Activated T-cell treated with anti-CD3 and anti-CD28 coated beads for 1 hour (primary cell): ENCODE measurements at regions not wholly inside any gene's neighbourhood (a gene's known extent, or its start where the extent isn't known, plus 50 kb on each side); places are given as distances from the start of the nearest gene placed in this dataset.
"Not testable (repeated sequence)": the region's sequence is repeated elsewhere in the genome, so short reads cannot be mapped to it uniquely, and the experiment has no call there.

Source experiments
- DNase-seq: peaks from one replicate; pipeline ENCODE4 v3.0.0-alpha.2; 2020; ENCODE audit warnings: low read depth

DNA sequence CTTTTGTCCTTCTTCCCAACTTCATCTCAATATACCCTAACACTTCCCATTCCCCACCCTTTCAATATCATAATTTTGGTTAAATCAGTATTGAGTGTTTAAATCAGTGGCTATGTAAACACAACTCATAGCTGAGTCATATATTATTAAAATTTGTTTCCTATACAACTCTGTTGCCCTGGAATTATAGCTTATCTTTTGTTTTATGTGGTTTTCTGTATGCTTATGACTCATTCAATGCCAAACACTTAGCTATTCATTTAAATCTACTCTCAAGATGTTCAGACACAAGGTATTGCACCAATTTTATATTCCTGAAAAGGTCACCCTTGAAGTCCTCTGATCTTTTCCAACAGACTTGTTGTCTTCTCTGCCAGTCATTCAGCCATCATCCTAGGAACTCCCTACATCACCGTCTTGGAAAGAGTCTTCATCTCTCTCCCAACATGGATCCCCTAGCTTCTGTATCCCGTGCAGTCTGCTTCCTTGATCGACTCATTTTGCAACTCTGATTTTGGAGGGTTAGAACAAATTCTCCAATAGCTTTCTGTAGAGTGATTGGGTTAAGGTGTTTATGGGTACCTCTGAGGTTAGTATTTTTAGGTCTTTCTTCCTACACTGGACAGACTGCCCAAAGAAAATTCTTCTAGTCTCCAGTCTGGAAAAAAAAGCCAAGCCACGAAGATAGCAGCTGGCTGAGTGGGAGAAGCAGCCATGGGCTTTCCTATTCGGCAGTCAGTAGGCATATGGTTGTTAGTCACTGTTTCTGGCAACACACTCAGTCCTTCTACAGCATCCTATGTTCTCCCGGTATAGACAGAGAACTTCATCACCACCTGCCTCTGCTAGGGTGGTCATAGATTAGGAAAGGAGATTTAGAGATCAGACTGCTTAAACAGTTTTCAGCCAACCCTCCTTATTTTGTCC lies 102.1 kb downstream of the CRPPA start:
- no peak for DNase-seq

DNA sequence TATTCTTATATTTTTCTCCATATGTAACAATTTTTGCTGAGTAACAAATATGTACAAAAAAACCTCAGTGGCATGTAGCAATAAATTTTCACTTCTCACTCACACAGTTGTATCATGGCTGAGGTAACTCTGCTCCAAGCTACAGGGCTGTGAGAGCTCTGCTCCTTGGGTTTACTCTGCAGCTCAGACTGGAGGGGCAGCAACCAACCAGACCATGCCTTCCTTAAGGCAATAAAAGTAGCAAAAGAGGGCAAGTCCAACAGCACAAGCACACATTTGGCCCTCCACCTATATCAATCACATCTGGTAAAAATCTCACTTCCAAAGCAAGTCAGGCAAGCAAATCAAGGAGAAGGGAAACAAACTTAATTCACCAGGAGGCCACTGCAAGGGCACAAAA lies 102.9 kb downstream of the CRPPA start:
- no peak for DNase-seq

DNA sequence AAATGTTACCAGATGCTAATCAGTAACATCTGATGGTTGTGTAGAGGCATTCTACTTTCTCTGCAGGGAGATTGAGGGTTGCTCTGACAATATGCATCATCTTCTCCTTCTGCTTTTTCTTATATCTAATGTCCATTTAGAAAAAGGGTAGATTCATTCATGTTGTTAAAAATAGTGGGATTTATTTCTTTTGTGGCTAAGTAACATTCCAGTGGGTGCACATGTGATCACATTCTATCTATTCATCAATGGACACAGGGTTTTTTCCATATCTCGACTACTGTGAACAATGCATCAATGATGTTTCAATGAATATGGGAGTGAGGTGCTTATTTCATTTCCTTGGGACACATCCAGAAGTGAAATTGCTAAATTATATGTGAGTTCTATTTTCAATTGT lies 103.9 kb downstream of the CRPPA start:
- DNase-seq, result no peak

DNA sequence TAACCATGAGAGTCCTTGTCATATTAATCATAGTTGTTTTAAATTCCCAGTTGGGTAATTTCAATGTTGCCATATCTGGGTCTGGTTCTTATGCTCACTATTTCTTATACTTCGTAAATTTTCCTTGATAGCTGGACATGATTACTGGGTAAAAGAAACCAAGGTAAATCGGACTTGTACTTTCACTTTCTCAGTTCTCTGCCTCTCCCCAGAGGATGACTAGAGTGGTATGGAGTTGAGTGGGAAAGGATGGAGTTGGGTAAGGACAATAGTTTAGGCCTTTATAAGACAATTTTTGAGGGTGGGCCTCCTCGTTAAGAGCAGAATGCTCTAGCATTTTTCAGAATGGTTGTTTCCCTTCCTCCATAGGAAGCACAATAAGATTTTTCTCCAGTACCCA lies 106.1 kb downstream of the CRPPA start:
- DNase-seq, result no peak

DNA sequence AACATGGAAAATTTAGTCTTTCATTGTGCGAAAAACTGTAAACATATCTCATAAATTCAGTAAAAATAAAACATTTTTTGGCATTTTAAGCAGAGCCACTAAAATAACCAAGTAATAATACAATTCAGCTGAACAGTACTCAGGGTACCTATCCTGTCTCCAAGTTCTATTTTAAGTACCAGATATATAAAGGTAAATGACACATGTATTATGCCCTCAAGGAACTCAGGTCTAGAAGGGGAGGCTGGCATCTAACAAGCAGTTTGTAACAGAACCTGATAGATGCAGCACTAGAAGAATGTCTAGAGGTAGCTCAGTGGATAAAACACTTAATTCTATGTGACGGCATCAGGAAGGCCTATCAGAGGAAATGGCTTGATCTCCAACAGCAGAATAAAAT lies 112.2 kb downstream of the CRPPA start:
- no peak for DNase-seq

DNA sequence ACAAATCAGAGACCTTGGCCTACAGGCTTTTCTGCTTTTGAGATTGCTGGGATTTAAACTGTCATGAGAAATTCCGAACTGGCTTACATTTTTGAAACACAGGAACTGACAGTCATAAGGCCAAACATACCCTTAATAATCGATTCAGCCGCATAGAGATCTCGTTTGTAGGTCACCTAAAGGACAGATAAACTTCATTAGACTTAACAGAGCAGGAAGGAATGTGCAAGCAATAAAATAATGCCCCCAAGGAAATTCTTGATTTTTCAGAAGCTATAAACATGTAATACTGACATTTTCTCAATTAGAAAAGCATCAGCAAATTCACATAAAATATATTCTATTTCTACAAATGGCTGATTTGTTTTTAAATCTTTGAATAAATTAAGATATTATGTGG lies 120.0 kb downstream of the CRPPA start:
- DNase-seq, result no peak

DNA sequence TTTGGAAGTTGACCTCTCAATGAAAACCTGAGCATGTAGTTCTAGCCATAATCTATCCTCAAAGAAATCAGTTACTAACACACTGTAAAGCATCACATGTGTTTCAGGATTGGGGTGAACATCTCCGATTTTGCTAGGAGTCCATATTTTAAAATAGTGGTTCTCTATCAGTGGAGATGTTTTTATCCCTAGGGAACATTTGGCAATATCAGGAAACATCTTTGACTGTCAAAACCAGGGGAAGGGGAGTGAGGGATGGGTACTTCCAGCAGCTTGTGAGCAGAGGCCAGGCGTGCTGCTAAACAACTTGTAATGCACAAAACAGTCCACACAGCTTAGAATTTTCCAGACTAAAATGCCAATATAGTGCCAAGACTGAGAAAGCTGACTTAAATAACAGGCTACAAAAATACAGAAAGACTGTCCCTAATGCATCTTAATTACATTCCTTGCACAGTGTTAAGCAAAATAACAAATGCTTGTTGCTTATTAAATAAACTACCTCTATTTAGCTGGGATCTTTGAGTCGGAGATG lies 120.9 kb downstream of the CRPPA start:
- DNase-seq, result no peak

DNA sequence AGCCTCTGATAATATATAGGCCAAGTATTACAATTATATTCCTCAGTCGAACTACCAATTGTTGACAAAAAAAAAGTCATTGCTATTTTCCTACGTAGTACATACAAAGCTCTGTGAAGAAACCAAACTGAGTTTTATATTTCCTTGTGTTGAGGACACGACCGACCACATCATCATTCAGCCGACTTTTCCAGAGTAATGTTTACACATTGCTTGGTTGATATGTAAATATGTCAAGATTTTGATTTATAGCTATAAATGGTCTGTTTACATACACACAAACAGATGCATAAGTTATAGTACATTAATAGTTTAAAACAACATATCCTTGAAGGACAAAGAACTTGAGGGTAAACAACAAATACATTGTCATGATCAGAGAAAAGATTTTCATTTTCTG lies 121.5 kb downstream of the CRPPA start:
- no peak for DNase-seq

DNA sequence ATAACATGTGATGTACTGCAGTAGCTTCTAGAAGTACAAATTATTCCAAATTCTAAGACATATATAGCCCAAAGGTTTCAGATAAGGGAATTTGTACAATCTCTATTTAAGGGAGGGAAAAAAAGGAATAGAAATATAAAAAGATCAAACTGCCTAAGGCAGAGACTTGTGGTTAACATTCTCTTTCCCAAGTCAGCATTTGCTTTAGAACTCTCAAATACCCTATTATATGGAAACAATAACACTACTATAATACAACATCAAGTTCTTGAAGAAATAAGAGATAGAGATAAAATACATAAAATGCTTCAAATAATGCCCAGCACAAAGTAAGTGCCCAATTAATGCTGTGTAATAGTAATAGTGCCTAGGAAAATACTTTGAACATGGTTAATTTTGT lies 123.1 kb downstream of the CRPPA start:
- DNase-seq, result no peak

DNA sequence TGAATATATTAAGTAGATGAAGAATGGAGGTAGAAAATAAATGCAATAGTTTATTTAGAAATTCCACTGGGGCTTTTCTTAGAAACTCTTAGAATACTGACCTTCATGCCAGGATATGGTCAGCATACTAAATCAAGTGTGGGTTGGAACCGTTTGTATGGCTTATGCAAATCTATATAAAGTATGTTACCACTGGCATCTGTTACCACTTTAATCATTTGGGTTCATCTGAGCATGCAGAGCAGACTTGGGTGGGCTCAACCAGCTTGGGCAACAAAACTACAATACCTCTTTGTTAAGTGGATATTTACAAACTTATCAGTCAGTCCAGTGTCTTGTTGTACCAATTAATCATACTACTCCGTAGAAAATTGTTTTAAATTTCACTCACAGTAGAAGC lies 125.8 kb downstream of the CRPPA start:
- DNase-seq, result no peak

DNA sequence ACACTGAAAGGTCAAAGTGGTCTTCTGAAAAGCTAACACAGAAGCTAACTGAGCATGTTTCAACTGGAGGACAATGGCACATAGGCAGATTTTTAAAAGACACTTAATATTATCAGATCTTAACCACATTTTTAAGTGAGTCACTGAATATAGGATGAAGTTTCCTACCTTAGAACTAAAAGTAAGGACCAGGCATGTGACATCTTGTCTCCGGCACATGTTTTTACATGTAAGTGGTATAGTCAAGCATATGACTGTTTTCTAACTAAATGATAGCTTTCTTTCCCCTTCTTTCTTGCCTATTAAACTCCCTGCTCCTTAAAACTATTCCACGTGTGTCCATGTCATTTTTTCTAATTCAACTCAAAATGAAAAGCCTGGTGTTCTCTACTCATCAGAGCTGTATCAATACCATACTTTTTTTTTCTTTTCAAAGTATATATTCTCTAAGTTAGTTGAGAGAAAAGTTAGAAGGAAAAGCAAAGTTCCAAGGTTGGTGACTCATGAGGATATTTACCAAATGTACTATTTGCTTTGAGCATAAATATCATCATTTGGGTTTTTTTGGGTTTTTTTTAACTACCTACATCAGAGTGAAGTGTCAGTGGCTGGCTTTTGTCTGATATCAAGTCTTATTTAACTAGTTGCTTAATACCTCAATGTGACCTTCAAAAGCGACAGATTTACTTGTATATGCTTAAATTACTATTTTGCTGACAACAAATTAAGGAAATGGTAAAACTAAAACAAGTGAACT lies 127.5 kb downstream of the CRPPA start:
- DNase-seq, result no peak

DNA sequence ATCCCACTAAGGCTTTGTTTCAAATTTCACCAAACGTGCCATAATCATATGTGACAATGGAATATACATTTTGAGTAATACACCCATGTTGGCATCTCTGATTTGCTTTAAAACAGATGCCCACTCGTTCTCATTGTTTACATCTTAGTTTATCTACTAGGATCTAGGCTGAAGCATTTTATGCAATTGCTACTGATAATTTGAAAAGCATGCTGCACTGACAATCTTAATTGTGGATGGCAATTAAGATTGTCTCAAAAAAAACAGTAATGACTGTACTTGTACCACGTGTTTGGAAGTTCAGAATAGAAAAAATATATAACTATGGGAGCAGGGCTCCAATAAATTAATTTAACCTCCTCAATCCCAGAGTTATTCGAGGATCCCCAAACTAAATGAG lies 136.8 kb downstream of the CRPPA start:
- no peak for DNase-seq

DNA sequence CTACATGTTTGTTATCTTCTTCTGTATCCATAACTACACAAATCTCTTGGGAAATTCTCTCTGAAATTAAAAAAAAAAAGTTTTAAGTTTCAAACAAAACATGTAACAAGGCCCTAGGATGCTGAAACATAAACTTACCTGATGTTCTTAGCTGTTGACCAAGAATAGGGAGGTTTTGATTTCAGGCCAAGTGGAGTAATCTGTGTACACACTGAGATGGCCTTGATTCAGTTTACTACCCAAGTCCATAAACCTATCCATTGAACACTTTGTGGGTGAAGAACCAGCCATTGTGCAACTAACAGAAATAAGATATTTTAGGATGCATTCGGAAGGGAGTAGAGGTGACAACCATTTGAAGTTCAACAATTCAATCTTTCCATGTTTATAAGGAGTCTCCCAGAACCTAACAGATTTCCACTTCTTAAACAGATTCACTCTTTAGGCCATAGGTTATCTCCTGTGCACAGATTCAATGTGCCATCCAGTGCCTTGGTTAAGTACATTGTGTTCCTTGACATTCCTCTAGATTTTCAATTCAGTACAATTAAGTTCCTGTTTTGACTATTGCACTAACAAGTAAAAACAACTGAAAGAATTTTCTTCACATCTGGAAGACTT lies 143.1 kb downstream of the CRPPA start:
- DNase-seq, result no peak

DNA sequence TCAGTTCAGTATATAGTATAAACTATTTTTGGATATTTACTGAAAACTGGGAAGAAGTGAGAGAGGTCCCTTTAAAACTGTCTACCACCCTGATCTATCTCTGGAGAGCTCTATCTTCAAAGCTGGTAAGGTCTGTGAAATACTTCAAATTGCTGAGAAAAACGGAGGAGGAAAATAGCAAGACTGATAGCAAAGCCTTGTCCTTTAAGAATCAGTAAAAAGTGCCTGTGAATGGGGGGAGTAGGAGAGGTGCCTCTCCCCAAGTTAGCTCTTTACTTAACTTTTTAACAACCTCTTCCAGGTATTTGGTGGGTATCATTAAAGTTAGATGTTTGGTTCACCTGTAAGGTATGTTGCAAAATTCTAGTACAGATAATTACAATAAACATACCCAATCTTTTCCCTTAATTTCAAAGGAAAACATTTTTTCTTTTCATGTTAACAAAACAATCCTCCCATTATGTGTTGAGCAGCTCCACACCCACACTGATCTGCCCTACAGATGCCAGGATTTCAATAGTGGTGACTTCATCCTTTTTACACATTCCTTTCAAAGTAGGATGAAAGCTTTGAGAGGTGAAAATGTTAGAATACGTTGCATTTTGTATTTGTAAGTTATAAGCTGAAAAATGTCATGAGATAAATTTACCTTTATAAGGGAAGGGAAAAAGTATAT lies 149.2 kb downstream of the CRPPA start:
- DNase-seq, result no peak

DNA sequence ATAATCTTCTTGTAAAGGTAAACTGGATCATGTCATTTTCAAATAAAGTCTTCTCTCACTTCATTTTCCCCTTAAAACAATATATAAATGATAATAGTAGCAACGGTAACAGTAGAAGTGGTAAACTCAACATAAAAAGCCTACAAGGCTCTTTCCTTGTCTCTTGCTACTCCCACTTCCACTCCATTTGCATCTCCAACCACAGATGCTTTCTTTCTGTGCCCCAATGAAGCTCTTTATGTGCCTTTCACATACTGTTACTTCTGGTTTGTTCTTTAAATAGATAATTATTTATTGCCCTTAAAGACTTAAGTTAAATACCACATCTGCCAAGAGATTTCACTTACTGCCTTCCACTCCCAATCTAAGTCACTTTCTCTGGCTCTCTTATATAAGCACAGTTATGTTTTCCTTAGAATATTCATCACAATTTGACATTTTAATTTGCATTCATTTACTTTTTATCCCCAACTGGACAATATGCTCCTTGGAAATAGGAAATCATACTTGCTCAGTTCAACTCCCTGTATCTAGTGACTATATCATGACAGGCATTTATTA lies 149.9 kb downstream of the CRPPA start:
- no peak for DNase-seq

DNA sequence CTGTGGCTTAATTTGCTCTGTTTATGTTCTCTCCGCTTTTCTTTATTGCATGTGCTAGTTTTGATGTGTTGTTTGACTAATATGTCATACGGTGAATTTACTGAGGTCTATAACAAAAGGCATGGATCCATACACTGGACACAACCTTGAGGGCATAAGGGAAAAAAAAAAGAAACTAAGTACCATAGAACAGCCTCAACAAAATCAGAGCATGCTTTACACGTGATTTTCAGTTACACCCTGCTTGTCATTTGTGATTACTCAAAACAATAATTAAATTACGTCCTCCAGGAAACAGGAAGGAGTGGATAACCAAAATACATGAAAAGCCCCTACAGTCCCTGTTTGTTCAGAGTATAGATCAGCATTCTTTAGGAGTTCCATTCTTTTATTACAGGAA lies 150.5 kb downstream of the CRPPA start:
- DNase-seq, result no peak

DNA sequence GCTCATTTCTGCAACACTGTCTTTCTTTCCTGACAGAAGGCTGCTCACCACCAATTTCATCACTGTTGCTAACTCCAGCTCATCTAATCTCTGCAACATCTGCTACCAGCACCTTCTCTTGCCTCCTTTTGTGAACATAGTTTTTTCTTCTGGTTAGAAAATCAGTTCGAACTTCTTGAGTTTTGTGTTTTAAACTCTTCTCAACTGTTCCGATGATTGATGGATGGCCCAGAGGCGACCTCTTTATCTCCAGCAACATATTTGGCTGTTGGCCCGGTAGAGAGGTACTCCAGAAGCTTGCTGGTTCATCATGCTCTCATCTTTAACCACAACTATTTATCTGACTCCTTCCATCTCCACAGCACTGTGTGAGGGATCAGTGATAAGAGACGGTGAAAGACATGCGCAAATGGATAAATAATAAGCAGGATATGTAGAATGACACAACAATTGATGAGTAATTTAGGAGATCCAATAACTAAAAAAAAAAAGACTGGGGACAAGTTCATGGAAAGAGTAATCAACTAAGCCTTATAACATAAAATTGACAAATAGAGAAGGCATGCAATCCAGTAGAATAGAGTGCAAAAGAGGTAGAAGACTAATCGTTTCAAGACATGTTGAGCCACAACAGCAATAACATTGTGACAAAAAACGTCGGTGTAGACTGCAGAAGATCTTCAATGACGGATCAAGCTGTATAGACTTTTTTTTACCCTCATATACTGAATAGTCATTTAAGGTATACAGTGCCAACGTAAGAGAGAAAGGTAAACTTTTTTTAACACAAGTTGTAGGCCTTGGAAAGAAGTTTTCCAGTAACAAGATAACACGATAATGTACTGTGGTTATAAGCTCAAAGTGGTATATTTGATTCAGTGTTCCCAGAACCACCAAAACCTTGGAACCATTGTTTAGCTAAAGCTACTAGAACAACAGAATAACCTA lies 152.2 kb downstream of the CRPPA start:
- no peak for DNase-seq

DNA sequence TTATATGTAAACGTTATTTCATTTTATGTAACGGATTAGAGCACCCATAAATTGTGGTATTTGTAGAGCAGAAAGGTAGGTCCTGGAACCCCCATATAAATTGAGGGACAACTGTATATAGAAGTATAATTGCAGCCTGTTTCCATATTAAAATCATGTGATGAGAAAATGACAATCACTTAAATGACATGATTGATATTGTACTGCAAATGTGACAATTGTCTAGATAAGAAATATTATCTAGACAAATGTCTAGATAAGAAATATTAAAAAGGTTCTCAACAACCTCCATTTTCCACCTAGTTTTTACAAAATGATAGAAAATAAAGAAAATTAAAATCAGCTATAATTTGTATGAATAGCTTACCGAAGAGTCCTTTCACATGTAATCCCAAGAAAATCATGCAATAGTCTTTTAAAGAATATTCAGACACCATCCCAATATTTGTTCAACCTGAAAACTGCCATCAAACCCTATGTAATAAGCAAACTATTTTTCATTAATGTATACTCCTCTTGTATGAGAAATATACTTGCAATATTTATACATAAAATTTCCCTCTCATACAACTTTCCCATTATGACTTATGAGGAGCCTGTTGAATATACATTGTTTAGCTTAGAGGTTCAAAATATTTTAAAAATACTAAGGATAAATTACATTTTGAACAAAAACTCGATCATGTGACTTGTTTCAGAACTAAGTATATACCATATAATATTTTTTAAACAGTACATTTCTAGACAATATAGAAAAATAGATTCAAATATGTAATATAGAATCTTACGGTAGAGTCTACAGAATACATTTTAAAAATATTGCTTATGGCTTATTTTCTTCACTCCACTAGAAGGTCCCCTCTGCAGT lies 153.2 kb downstream of the CRPPA start:
- DNase-seq, result no peak

DNA sequence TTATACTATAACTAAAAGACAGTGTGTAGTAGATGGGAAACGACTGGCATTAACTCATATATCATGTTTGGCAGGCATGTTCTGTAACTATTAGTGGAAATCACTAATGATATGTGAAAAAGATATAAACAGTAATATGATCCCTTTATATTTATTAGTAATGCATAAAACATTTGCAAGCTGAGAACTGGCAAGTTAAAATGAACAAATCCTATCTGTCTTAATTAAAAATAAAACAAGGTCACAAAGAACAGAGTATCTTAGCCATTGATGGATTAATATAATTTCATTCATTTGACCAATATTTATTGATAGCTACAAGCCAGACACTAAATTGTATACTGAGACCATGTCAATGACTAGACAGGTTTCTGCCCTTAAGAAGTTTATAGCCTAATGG lies 154.5 kb downstream of the CRPPA start:
- DNase-seq, result no peak

DNA sequence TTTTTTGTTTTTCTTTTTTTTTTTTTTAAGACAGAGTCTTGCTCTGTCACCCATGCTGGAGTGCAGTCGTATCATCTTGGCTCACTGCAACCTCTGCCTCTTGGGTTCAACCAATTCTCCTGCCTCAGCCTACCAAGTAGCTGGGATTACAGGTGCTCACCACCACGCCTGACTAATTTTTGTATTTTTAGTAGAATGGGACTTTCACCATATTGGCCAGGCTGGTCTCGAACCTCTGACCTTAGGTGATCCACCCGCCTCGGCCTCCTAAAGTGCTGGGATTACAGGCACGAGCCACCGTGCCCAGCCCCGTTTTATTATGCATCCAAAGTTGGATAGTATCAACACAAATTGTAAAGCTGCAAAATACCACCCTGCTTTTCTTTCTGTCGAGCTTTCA lies 154.9 kb downstream of the CRPPA start:
- not testable (repeated sequence) for DNase-seq
